Uterus (tissue), 2 donors: ENCODE measurements at regions not wholly inside any gene's neighbourhood (a gene's known extent, or its start where the extent isn't known, plus 50 kb on each side); places are given as distances from the start of the nearest gene placed in this dataset.

ENCODE experiments used
- POLR2A ChIP-seq, 2 donors: fragments of 450-650 bp; IDR thresholded peaks; one replicate each; pipeline ENCODE4 v1.6.1; 2016; ENCODE audit warnings: antibody characterized with exemption in 2 of 2, mild to moderate bottlenecking in 1 of 2, moderate library complexity in 1 of 2
- TF ChIP-seq, protein P1 (sequence below), 4 experiments: fragments of 200-600 bp in 2 of 4; fragments of 450-650 bp in 2 of 4; sonication (generic) in 2 of 4; IDR thresholded peaks; one replicate each; pipeline ENCODE4 v1.5.1; 2016 to 2019; ENCODE audit warnings: antibody characterized with exemption in 4 of 4, mild to moderate bottlenecking in 2 of 4, moderate library complexity in 1 of 4

DNA sequence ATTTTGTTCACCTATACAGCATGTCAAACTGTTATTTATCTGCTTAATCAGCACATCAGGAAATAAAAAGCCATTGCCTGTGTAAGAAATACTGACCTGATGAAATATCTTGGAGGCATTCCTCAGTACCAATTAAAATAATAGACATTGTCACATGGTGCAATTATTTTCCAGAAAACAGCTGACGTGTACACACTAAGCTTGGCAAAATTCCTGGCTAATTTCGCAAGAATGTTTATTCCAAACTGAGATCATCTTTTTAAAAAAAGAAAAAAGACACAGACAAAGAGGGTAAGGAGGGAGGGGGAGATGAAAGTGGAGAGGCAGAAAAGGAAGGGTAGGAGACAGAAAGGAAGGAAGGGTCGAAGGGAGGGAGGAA, 61.9 kb upstream of the NFKB1 start:
- TF ChIP-seq, protein P1, sequence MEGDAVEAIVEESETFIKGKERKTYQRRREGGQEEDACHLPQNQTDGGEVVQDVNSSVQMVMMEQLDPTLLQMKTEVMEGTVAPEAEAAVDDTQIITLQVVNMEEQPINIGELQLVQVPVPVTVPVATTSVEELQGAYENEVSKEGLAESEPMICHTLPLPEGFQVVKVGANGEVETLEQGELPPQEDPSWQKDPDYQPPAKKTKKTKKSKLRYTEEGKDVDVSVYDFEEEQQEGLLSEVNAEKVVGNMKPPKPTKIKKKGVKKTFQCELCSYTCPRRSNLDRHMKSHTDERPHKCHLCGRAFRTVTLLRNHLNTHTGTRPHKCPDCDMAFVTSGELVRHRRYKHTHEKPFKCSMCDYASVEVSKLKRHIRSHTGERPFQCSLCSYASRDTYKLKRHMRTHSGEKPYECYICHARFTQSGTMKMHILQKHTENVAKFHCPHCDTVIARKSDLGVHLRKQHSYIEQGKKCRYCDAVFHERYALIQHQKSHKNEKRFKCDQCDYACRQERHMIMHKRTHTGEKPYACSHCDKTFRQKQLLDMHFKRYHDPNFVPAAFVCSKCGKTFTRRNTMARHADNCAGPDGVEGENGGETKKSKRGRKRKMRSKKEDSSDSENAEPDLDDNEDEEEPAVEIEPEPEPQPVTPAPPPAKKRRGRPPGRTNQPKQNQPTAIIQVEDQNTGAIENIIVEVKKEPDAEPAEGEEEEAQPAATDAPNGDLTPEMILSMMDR (IDR thresholded peaks at IDR 0.05): no peak
- no peak for TF ChIP-seq POLR2A (IDR thresholded peaks at IDR 0.05)
